ENCODE measurements at regions not wholly inside any gene's neighbourhood (a gene's known extent, or its start where the extent isn't known, plus 50 kb on each side); places are given as distances from the start of the nearest gene placed in this dataset.

GRCh38 chr4:130027973-130028372 is 932.0 kb downstream of the C4orf33 start:
- TF ChIP-seq GATA3 (IDR thresholded peaks at IDR 0.05; ENCODE audit: low read depth, low read length) (no peak), GATA2 (IDR thresholded peaks at IDR 0.05; ENCODE audit: low read depth, low read length) (no peak)

- TF ChIP-seq GATA2 (IDR thresholded peaks at IDR 0.05; ENCODE audit: low read depth, low read length) (no peak), GATA3 (IDR thresholded peaks at IDR 0.05; ENCODE audit: low read depth, low read length) (no peak)
Observed at GRCh38 chr4:130028552-130028951, 932.6 kb downstream of the C4orf33 start.

GRCh38 chr4:130029442-130029841 is 933.5 kb downstream of the C4orf33 start:
- TF ChIP-seq GATA3 (IDR thresholded peaks at IDR 0.05; ENCODE audit: low read depth, low read length) (no peak), GATA2 (IDR thresholded peaks at IDR 0.05; ENCODE audit: low read depth, low read length) (no peak)

GRCh38 chr4:130031858-130032257 is 935.9 kb downstream of the C4orf33 start:
- TF ChIP-seq GATA3 (IDR thresholded peaks at IDR 0.05; ENCODE audit: low read depth, low read length) = no peak
- no peak for TF ChIP-seq GATA2 (IDR thresholded peaks at IDR 0.05; ENCODE audit: low read depth, low read length)

GRCh38 chr4:130034876-130035275 is 938.9 kb downstream of the C4orf33 start:
- TF ChIP-seq GATA3 (IDR thresholded peaks at IDR 0.05; ENCODE audit: low read depth, low read length) (no peak), GATA2 (IDR thresholded peaks at IDR 0.05; ENCODE audit: low read depth, low read length) (no peak)

GRCh38 chr4:130035391-130035790 is 939.4 kb downstream of the C4orf33 start:
- no peak for TF ChIP-seq GATA3 (IDR thresholded peaks at IDR 0.05; ENCODE audit: low read depth, low read length)
- TF ChIP-seq GATA2 (IDR thresholded peaks at IDR 0.05; ENCODE audit: low read depth, low read length) = no peak

GRCh38 chr4:130043732-130044160 is 947.8 kb downstream of the C4orf33 start:
- TF ChIP-seq GATA3 (IDR thresholded peaks at IDR 0.05; ENCODE audit: low read depth, low read length) = no peak
- no peak for TF ChIP-seq GATA2 (IDR thresholded peaks at IDR 0.05; ENCODE audit: low read depth, low read length)

- TF ChIP-seq GATA2 (IDR thresholded peaks at IDR 0.05; ENCODE audit: low read depth, low read length) (no peak), GATA3 (IDR thresholded peaks at IDR 0.05; ENCODE audit: low read depth, low read length) (no peak)
Observed at GRCh38 chr4:130044788-130045531, 949.0 kb downstream of the C4orf33 start.

GRCh38 chr4:130053723-130054122 is 957.8 kb downstream of the C4orf33 start:
- TF ChIP-seq GATA2 (IDR thresholded peaks at IDR 0.05; ENCODE audit: low read depth, low read length) (no peak), GATA3 (IDR thresholded peaks at IDR 0.05; ENCODE audit: low read depth, low read length) (no peak)

GRCh38 chr4:130054908-130055307 is 959.0 kb downstream of the C4orf33 start:
- no peak for TF ChIP-seq GATA2 (IDR thresholded peaks at IDR 0.05; ENCODE audit: low read depth, low read length)
- TF ChIP-seq GATA3 (IDR thresholded peaks at IDR 0.05; ENCODE audit: low read depth, low read length) = no peak

- TF ChIP-seq GATA2 (IDR thresholded peaks at IDR 0.05; ENCODE audit: low read depth, low read length) (no peak), GATA3 (IDR thresholded peaks at IDR 0.05; ENCODE audit: low read depth, low read length) (no peak)
Observed at GRCh38 chr4:130056286-130056685, 960.3 kb downstream of the C4orf33 start.

- TF ChIP-seq GATA3 (IDR thresholded peaks at IDR 0.05; ENCODE audit: low read depth, low read length) = no peak
- TF ChIP-seq GATA2 (IDR thresholded peaks at IDR 0.05; ENCODE audit: low read depth, low read length) = no peak
Observed at GRCh38 chr4:130064471-130064870, 968.5 kb downstream of the C4orf33 start.

GRCh38 chr4:130067419-130067818 is 971.5 kb downstream of the C4orf33 start:
- TF ChIP-seq GATA2 (IDR thresholded peaks at IDR 0.05; ENCODE audit: low read depth, low read length) = no peak
- TF ChIP-seq GATA3 (IDR thresholded peaks at IDR 0.05; ENCODE audit: low read depth, low read length) = no peak

- no peak for TF ChIP-seq GATA2 (IDR thresholded peaks at IDR 0.05; ENCODE audit: low read depth, low read length)
Observed at GRCh38 chr4:130068072-130068471, 972.1 kb downstream of the C4orf33 start.

GRCh38 chr4:130071746-130072145 is 975.8 kb downstream of the C4orf33 start:
- TF ChIP-seq GATA3 (IDR thresholded peaks at IDR 0.05; ENCODE audit: low read depth, low read length) (no peak), GATA2 (IDR thresholded peaks at IDR 0.05; ENCODE audit: low read depth, low read length) (no peak)
